ENCODE measurements at regions not wholly inside any gene's neighbourhood (a gene's known extent, or its start where the extent isn't known, plus 50 kb on each side); places are given as distances from the start of the nearest gene placed in this dataset.

DNA sequence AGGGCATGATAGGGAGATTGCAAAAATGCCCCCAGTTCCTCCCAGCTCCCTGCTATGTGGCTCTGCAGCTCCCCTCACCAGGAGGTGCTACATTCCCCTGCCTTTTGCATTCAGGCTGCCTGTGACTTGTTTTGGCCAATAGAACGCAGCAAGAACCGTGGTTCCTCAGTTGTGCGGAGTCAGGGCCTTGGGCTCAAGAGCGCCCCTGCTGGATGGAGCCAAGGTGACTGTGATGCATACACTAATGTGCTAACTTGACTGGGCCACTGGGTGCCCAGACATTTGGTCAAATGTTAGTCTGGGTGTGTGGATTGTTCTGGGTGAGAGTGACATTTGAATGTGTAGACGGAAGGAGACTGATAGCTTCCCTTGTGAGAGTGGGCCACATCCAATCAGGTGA lies 123.3 kb upstream of the MVB12B start:
- TF ChIP-seq POLR2AphosphoS5 (IDR thresholded peaks at IDR 0.05; ENCODE audit: low read depth, low read length) (no peak), TAF1 (IDR thresholded peaks at IDR 0.05; ENCODE audit: borderline replicate concordance, insufficient read depth, low read length) (no peak), SIN3A (IDR thresholded peaks at IDR 0.05; ENCODE audit: borderline replicate concordance, insufficient read depth, low read length) (no peak), REST (IDR thresholded peaks at IDR 0.05; ENCODE audit: insufficient read depth in 1 of 2, low read depth in 2 of 2, low read length in 2 of 2) (no peak), FOXP2 (optimal IDR thresholded peaks at IDR 0.05; ENCODE audit: borderline replicate concordance, extremely low read depth, extremely low read length, insufficient read depth) (no peak)

All from PFSK-1 (cell line).